Activated B cell treated with CpG ODN at 0.5 μM for 24 hours (primary cell): ENCODE measurements at regions not wholly inside any gene's neighbourhood (a gene's known extent, or its start where the extent isn't known, plus 50 kb on each side); places are given as distances from the start of the nearest gene placed in this dataset.

Source experiments
- ATAC-seq: fragments of 200-7000 bp; cut with Tn5 transposase; one replicate; pipeline ENCODE4 v1.10.0; 2021; ENCODE audit warnings: low read depth, mild to moderate bottlenecking, moderate library complexity
- CTCF ChIA-PET: fragments of 350-600 bp; sonication (Branson Sonifier 250); formaldehyde crosslinking; loops from one replicate; lab custom pipeline; 2021; ENCODE audit warnings: antibody characterized with exemption; lab: Charles Lee
- POLR2A ChIA-PET: fragments of 350-600 bp; sonication (Branson Sonifier 250); formaldehyde crosslinking; loops from one replicate; lab custom pipeline; 2021; ENCODE audit warnings: antibody characterized with exemption; lab: Charles Lee
- DNase-seq: peaks from one replicate; pipeline ENCODE4 v3.0.0; 2022
- H3K27ac Mint-ChIP-seq: one replicate; pipeline ENCODE4 v1.8.0; 2020; ENCODE audit warnings: mixed read lengths
- H3K27me3 Mint-ChIP-seq: one replicate; pipeline ENCODE4 v1.8.0; 2021; ENCODE audit warnings: mixed read lengths
- H3K36me3 Mint-ChIP-seq: one replicate; pipeline ENCODE4 v1.8.0; 2021; ENCODE audit warnings: low read depth, mixed read lengths
- H3K4me1 Mint-ChIP-seq: one replicate; pipeline ENCODE4 v1.8.0; 2021; ENCODE audit warnings: mixed read lengths
- H3K4me3 Mint-ChIP-seq: one replicate; pipeline ENCODE4 v1.8.0; 2020; ENCODE audit warnings: mild to moderate bottlenecking, mixed read lengths
- H3K9me3 Mint-ChIP-seq: one replicate; pipeline ENCODE4 v1.8.0; 2020; ENCODE audit warnings: mixed read lengths
- CTCF ChIP-seq: fragments of 200-600 bp; IDR thresholded peaks from one replicate; pipeline ENCODE4 v1.8.0; 2022; ENCODE audit warnings: antibody characterized with exemption, mild to moderate bottlenecking
- intact Hi-C: fragments of 100-400 bp; cut with micrococcal nuclease; formaldehyde crosslinking; loops from one replicate; pipeline ENCODE4 v1.15.1; 2024

- no peak for TF ChIP-seq CTCF
- Mint-ChIP-seq H3K27me3 (no peaks in the 10 kb centered on the region), H3K4me3 (no peak overlapping the region), H3K9me3 (peaks cover 2% of the 10 kb centered on the region), H3K4me1 (no peaks in the 10 kb centered on the region), H3K27ac (no peak overlapping the region), H3K36me3 (no peaks in the 10 kb centered on the region)
- CTCF ChIA-PET = no interaction called here
- DNase-seq (no peak), ATAC-seq (no peak)
- intact Hi-C loops = no loop called here
- POLR2A ChIA-PET = no interaction called here
Measured at GRCh38 chr1:99133756-99134500, 129.3 kb upstream of the PLPPR5 start.

GRCh38 chr1:99137554-99138206, 126.6 kb upstream of the PLPPR4 start:
- Mint-ChIP-seq H3K9me3 (no peaks in the 10 kb centered on the region), H3K27ac (no peak overlapping the region), H3K36me3 (no peaks in the 10 kb centered on the region), H3K27me3 (no peaks in the 10 kb centered on the region), H3K4me3 (no peak overlapping the region), H3K4me1 (no peaks in the 10 kb centered on the region)
- ATAC-seq (no peak), DNase-seq (no peak)
- CTCF ChIA-PET = no interaction called here
- intact Hi-C loops = no loop called here
- POLR2A ChIA-PET = no interaction called here
- no peak for TF ChIP-seq CTCF

- Mint-ChIP-seq H3K27ac (no peak overlapping the region), H3K27me3 (no peaks in the 10 kb centered on the region), H3K9me3 (no peaks in the 10 kb centered on the region), H3K36me3 (no peaks in the 10 kb centered on the region), H3K4me3 (no peak overlapping the region), H3K4me1 (no peaks in the 10 kb centered on the region)
- CTCF ChIA-PET = no interaction called here
- intact Hi-C loops = no loop called here
- POLR2A ChIA-PET = no interaction called here
- no peak for TF ChIP-seq CTCF
- ATAC-seq (no peak), DNase-seq (no peak)
Measured at GRCh38 chr1:99139876-99140275, 124.4 kb upstream of the PLPPR4 start.

- Mint-ChIP-seq H3K9me3 (no peaks in the 10 kb centered on the region), H3K27me3 (no peaks in the 10 kb centered on the region), H3K4me1 (no peaks in the 10 kb centered on the region), H3K27ac (no peak overlapping the region), H3K4me3 (no peak overlapping the region), H3K36me3 (no peaks in the 10 kb centered on the region)
- ATAC-seq (no peak), DNase-seq (no peak)
- intact Hi-C loops = no loop called here
- no peak for TF ChIP-seq CTCF
- ChIA-PET CTCF (no interaction called here), POLR2A (no interaction called here)
Measured at GRCh38 chr1:99146129-99146848, 118.0 kb upstream of the PLPPR4 start.

- Mint-ChIP-seq H3K27me3 (no peaks in the 10 kb centered on the region), H3K27ac (no peak overlapping the region), H3K9me3 (no peaks in the 10 kb centered on the region), H3K4me1 (no peaks in the 10 kb centered on the region), H3K36me3 (no peaks in the 10 kb centered on the region), H3K4me3 (no peak overlapping the region)
- ATAC-seq (no peak), DNase-seq (no peak)
- POLR2A ChIA-PET = no interaction called here
- CTCF ChIA-PET = no interaction called here
- intact Hi-C loops = no loop called here
- no peak for TF ChIP-seq CTCF
Measured at GRCh38 chr1:99149952-99150351, 114.3 kb upstream of the PLPPR4 start.
